ENCODE measurements at regions not wholly inside any gene's neighbourhood (a gene's known extent, or its start where the extent isn't known, plus 50 kb on each side); places are given as distances from the start of the nearest gene placed in this dataset.

- TF ChIP-seq EZH2 (IDR thresholded peaks at IDR 0.05; ENCODE audit: low read depth), result no peak
- no peak for TF ChIP-seq CTCF (conservative IDR thresholded peaks at IDR 0.05)
These were observed 808.9 kb downstream of the DIAPH3 start for GRCh38 chr13:59354665-59355369.
